Activated T-cell treated with anti-CD3 and anti-CD28 coated beads, Interleukin-2, amount 50 U/mL, for 72 hours (primary cell): ENCODE measurements at regions not wholly inside any gene's neighbourhood (a gene's known extent, or its start where the extent isn't known, plus 50 kb on each side); places are given as distances from the start of the nearest gene placed in this dataset.

Experiments used
- ATAC-seq, 2 donors: fragments of 150-1000 bp; cut with Tn5 transposase; replicated peaks in 1 of 2; 2 replicates each; pipeline ENCODE4 v1.10.0; 2021; ENCODE audit warnings: moderate library complexity in 2 of 2, mild to moderate bottlenecking in 1 of 2
- DNase-seq, 2 donors: peaks; one replicate each; pipeline ENCODE4 v3.0.0; 2021 to 2022; ENCODE audit warnings: mixed read lengths in 1 of 2
- H3K27ac Mint-ChIP-seq: one replicate; pipeline ENCODE4 v1.8.0; 2022; ENCODE audit warnings: mild to moderate bottlenecking, moderate library complexity, mixed read lengths
- H3K27me3 Mint-ChIP-seq: one replicate; pipeline ENCODE4 v1.8.0; 2022; ENCODE audit warnings: low read depth, mixed read lengths
- H3K36me3 Mint-ChIP-seq, 2 donors: one replicate each; pipeline ENCODE4 v1.8.0; 2022; ENCODE audit warnings: mixed read lengths in 2 of 2, mild to moderate bottlenecking in 1 of 2; ENCODE audit not compliant: insufficient read depth in 2 of 2
- H3K4me1 Mint-ChIP-seq: one replicate; pipeline ENCODE4 v1.8.0; 2022; ENCODE audit warnings: low read depth, mixed read lengths
- H3K4me3 Mint-ChIP-seq, 2 donors: one replicate each; pipeline ENCODE4 v1.8.0; 2022; ENCODE audit warnings: mild to moderate bottlenecking in 2 of 2, mixed read lengths in 2 of 2, moderate library complexity in 2 of 2
- H3K9me3 Mint-ChIP-seq, 2 donors: one replicate each; pipeline ENCODE4 v1.8.0; 2022; ENCODE audit warnings: mixed read lengths in 2 of 2

- H3K4me3 Mint-ChIP-seq, result no peak overlapping the region
- H3K27ac Mint-ChIP-seq, result no peak overlapping the region
- peaks cover 16% of the 10 kb centered on the region for H3K27me3 Mint-ChIP-seq
- no peaks in the 10 kb centered on the region for H3K36me3 Mint-ChIP-seq
- no peak for ATAC-seq
- no peaks in the 10 kb centered on the region for H3K9me3 Mint-ChIP-seq
- H3K4me1 Mint-ChIP-seq, result no peaks in the 10 kb centered on the region
- DNase-seq, result no peak
Measured at GRCh38 chr7:25787336-25787735, 364.7 kb upstream of the NFE2L3 start.

DNA sequence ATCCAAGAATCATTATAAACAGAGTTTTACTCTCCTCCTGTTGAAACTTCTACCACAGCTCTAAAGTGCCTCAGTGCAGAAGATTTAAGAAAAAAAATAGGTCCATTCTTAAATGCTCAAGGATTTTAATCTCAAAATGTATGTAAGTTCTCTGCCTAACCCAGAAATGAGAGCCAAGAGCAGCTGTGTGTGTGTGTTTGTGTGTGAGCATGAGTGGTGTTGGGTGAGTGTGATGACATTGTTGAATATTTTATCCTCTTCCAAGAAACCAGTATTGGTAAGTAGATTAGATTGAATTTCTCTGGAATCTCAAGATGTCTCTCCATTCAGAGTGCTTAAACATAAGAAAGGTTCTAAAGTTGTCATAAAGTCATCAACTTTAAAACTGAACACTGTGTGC is 363.6 kb upstream of the NFE2L3 start:
- ATAC-seq (no peak), DNase-seq (no peak)
- Mint-ChIP-seq H3K36me3 (no peaks in the 10 kb centered on the region), H3K27ac (no peak overlapping the region), H3K27me3 (peaks cover 22% of the 10 kb centered on the region), H3K4me1 (no peaks in the 10 kb centered on the region), H3K4me3 (no peak overlapping the region), H3K9me3 (no peaks in the 10 kb centered on the region)

DNA sequence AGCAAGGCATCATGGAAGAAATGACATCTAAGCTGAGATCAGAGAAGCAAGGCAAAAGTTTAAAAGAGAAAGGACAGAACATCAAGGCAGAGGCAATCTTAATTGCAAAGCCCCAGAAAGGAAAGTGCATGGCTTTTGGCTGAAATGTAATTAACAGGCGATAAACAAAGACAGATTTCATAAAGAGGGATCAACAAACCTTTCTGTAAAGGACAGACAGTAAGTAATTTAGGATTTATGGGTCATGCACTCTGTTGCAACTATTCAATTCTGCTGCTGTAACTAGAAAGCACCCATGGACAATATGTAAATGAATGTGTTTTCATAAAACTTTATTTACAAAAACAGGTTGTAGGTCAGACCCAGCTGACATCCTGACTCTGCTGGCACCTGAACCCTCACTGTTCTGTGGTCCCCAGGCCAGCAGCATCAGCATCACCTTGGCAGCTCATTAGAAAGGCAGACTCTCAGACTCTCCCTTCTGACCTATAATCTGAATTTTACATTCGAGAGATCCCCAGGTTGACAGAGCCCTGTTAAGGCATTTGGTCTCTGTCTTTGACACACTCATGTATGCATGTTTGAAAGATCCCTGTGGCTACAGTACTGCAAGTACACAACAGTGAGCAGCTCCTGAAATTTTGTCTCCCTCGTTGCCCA is 362.9 kb upstream of the NFE2L3 start:
- Mint-ChIP-seq H3K9me3 (no peaks in the 10 kb centered on the region), H3K4me1 (no peaks in the 10 kb centered on the region), H3K27ac (no peak overlapping the region), H3K27me3 (peaks cover 22% of the 10 kb centered on the region), H3K4me3 (no peak overlapping the region), H3K36me3 (no peaks in the 10 kb centered on the region)
- ATAC-seq (no peak), DNase-seq (no peak)

DNA sequence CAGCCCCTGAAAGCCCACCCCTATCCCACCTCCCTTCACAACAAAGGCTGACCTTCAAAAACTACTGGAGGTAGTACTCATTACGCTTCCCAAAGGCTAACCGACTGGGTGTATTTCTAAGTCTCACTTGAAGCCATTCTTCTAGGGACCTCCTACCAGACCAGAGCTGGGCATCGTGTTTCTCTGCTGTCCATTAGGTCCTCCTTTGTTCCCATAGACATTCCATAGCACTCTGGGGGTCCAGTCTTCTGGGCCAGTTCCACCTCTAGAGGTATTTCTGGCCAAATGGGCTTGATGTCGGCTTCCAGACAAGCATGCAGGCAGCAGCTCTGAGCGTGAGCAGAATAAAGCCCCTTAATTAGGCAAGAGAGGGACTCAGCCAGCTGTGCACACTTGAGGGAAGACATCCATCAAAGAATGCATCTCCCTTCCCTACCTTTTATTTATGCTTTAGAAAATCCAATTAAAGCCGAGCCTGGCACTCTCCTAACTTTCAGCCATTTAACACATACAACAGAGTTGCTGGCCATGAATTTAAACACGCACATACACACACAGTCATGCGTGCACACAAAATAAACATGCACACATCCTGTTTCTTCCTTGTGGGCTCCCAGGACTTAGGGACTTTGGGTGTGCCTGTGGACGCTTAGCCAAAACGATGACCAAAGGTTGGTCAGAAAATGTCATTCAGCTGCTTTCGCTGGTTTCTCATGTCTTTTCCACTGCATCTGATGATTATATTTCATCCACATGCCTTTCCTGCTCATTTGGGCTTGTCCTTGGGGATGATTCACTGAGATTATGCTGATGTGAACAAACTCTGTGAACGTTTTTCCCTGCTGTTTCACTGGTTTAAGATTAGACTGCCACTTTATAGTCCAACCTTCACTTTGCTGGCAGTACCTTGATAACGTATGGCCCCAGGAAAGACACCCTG is 362.0 kb upstream of the NFE2L3 start:
- H3K27ac Mint-ChIP-seq, result no peak overlapping the region
- no peak for DNase-seq
- H3K4me1 Mint-ChIP-seq, result no peaks in the 10 kb centered on the region
- H3K36me3 Mint-ChIP-seq, result no peaks in the 10 kb centered on the region
- H3K27me3 Mint-ChIP-seq, result peaks cover 30% of the 10 kb centered on the region
- ATAC-seq, result no peak
- H3K9me3 Mint-ChIP-seq, result no peaks in the 10 kb centered on the region
- no peak overlapping the region for H3K4me3 Mint-ChIP-seq

- Mint-ChIP-seq H3K27me3 (peaks cover 24% of the 10 kb centered on the region), H3K36me3 (no peaks in the 10 kb centered on the region), H3K4me3 (no peak overlapping the region), H3K27ac (no peak overlapping the region), H3K4me1 (no peaks in the 10 kb centered on the region), H3K9me3 (no peaks in the 10 kb centered on the region)
- DNase-seq, result no peak
- no peak for ATAC-seq
Measured at GRCh38 chr7:25790963-25791362, 361.0 kb upstream of the NFE2L3 start.

DNA sequence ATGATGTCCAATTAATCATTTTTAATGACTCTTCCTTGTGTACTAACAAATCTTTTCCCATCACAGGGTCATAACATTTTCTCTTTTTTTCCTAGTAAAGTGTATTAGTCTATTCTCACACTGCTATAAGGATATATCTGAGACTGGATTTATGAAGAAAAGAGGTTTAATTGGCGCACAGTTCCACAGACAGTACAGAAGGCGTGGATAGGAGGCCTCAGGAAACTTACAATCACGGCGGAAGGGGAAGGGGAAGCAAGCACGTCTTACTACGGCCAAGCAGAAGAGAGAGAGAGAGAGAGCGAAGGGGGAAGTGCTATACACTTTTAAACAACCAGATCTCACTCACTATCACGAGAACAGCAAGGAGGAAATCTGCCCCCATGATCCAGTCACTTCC is 359.4 kb upstream of the NFE2L3 start:
- ATAC-seq, result no peak
- Mint-ChIP-seq H3K4me3 (no peak overlapping the region), H3K9me3 (no peaks in the 10 kb centered on the region), H3K27ac (no peak overlapping the region), H3K36me3 (no peaks in the 10 kb centered on the region), H3K27me3 (peaks cover 24% of the 10 kb centered on the region), H3K4me1 (no peaks in the 10 kb centered on the region)
- no peak for DNase-seq

GRCh38 chr7:25795824-25796235 is 356.2 kb upstream of the NFE2L3 start:
- H3K9me3 Mint-ChIP-seq, result no peaks in the 10 kb centered on the region
- no peaks in the 10 kb centered on the region for H3K4me1 Mint-ChIP-seq
- H3K27me3 Mint-ChIP-seq, result peaks cover 15% of the 10 kb centered on the region
- H3K36me3 Mint-ChIP-seq, result no peaks in the 10 kb centered on the region
- no peak overlapping the region for H3K4me3 Mint-ChIP-seq
- DNase-seq (no peak), ATAC-seq (no peak)
- H3K27ac Mint-ChIP-seq, result no peak overlapping the region

GRCh38 chr7:25798344-25798743 is 353.7 kb upstream of the NFE2L3 start:
- H3K9me3 Mint-ChIP-seq, result no peaks in the 10 kb centered on the region
- H3K27ac Mint-ChIP-seq, result no peak overlapping the region

DNA sequence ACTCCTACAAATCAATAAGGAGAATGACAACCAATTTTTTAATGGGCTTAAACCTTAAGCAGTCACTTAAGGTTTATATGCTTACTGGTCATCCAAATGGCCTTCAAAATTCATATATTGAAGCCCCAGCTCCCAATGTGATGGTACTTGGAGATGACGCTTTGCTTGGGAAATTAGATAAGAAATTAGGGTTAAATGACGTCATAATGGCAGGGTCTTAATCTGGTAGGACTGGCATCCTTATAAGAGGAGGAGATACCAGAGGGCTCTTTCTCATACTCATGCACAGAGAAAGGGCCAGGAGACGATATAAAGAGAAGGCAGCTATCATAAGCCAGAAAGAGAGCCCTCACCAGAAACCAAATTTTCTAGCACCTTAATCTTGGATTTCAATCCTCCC is 350.8 kb upstream of the NFE2L3 start:
- Mint-ChIP-seq H3K27ac (no peak overlapping the region), H3K4me3 (no peak overlapping the region), H3K4me1 (peaks cover 23% of the 10 kb centered on the region), H3K27me3 (no peaks in the 10 kb centered on the region), H3K36me3 (no peaks in the 10 kb centered on the region), H3K9me3 (no peaks in the 10 kb centered on the region)
- ATAC-seq, result no peak
- no peak for DNase-seq

More at GRCh38 chr7:25798344-25798743, 353.7 kb upstream of the NFE2L3 start:
- Mint-ChIP-seq H3K4me1 (peaks cover 14% of the 10 kb centered on the region), H3K36me3 (no peaks in the 10 kb centered on the region), H3K4me3 (no peak overlapping the region), H3K27me3 (peaks cover 9% of the 10 kb centered on the region)
- no peak for ATAC-seq
- DNase-seq, result no peak

- Mint-ChIP-seq H3K9me3 (no peaks in the 10 kb centered on the region), H3K27me3 (no peaks in the 10 kb centered on the region), H3K4me3 (peak overlapping the region in 1 of 2 donors; percentile 68), H3K27ac (peak overlapping the region; percentile 88), H3K4me1 (peaks cover 23% of the 10 kb centered on the region), H3K36me3 (no peaks in the 10 kb centered on the region)
- no peak for DNase-seq
- ATAC-seq, result peak; percentile 65 to 82
Measured at GRCh38 chr7:25802057-25802456, 349.9 kb upstream of the NFE2L3 start.

- peak; percentile 67 to 80 for ATAC-seq
- Mint-ChIP-seq H3K9me3 (no peaks in the 10 kb centered on the region), H3K4me3 (peak overlapping the region in 1 of 2 donors; percentile 68), H3K27me3 (no peaks in the 10 kb centered on the region), H3K4me1 (peaks cover 23% of the 10 kb centered on the region), H3K27ac (peak overlapping the region; percentile 88), H3K36me3 (no peaks in the 10 kb centered on the region)
- no peak for DNase-seq
Measured at GRCh38 chr7:25802473-25802872, 349.5 kb upstream of the NFE2L3 start.

DNA sequence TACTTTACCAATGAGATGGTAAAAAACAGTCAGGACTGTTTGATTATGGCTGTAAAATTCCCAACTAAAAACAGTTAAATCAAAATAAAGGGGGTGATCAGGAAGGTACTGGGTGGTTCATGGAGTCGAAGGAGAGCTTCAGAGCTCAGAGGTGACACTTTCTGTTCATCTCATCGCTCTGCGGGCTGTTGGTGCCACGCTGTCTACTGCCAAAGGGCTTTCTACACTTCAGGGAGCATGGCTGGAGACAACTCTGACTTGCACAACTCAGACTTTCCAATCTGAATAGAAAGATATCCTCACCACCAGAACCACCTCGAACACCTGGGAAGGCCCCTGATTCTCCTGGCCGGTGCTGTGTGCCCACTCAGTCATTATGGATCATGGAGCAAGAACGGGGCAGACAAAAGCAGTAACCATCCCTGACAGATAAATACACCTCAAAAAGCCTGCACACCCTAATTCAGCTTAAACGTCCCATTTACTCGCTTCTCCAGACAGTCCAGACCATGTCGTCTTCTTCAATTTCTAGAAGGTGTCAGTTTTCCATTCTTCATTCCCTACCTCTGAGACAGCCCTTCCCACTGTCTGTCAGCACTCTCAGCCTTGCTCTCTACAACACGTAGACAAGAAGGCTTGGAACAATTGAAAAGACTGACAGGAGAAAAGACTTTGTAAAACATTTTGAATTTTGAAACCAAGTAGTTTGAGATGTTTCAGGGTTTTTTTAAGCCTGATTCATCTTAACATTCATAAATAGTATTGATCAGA is 348.7 kb upstream of the NFE2L3 start:
- Mint-ChIP-seq H3K27ac (peak overlapping the region; percentile 88), H3K36me3 (no peaks in the 10 kb centered on the region), H3K27me3 (peaks cover 3% of the 10 kb centered on the region), H3K9me3 (no peaks in the 10 kb centered on the region), H3K4me1 (peaks cover 23% of the 10 kb centered on the region), H3K4me3 (peak overlapping the region in 1 of 2 donors; percentile 68)
- DNase-seq, result peak in 1 of 2 donors; percentile 3
- peak; percentile 43 to 50 for ATAC-seq

- no peaks in the 10 kb centered on the region for H3K9me3 Mint-ChIP-seq
- H3K27me3 Mint-ChIP-seq, result peaks cover 6% of the 10 kb centered on the region
- ATAC-seq, result no peak
- H3K4me3 Mint-ChIP-seq, result no peak overlapping the region
- peaks cover 23% of the 10 kb centered on the region for H3K4me1 Mint-ChIP-seq
- DNase-seq, result no peak
- no peaks in the 10 kb centered on the region for H3K36me3 Mint-ChIP-seq
- H3K27ac Mint-ChIP-seq, result no peak overlapping the region
Measured at GRCh38 chr7:25804154-25804553, 347.8 kb upstream of the NFE2L3 start.
